Testis (tissue), 2 donors: ENCODE measurements at regions not wholly inside any gene's neighbourhood (a gene's known extent, or its start where the extent isn't known, plus 50 kb on each side); places are given as distances from the start of the nearest gene placed in this dataset.

ENCODE experiments used
- CTCF ChIP-seq, 3 experiments: fragments of 450-650 bp in 2 of 3; fragments of 200-600 bp in 1 of 3; sonication (generic) in 1 of 3; IDR thresholded peaks; one replicate each; pipeline ENCODE4 v1.5.1; 2016 to 2019; ENCODE audit warnings: antibody characterized with exemption in 3 of 3, mild to moderate bottlenecking in 2 of 3, moderate library complexity in 1 of 3
- POLR2A ChIP-seq: fragments of 450-650 bp; IDR thresholded peaks from one replicate; pipeline ENCODE4 v1.6.1; 2017; ENCODE audit warnings: antibody characterized with exemption, mild to moderate bottlenecking, moderate library complexity

- TF ChIP-seq CTCF (IDR thresholded peaks at IDR 0.05): no peak
- no peak for TF ChIP-seq POLR2A
Observed at GRCh38 chr12:97637770-97638169, 175.2 kb downstream of the RMST start.
